Mesenchymal stem cell (in vitro differentiated cells and primary cell): ENCODE measurements at regions not wholly inside any gene's neighbourhood (a gene's known extent, or its start where the extent isn't known, plus 50 kb on each side); places are given as distances from the start of the nearest gene placed in this dataset.
A peak's percentile ranks its signal among the peaks of the same experiment; 100 is the strongest.

Source experiments
- DNase-seq: peaks from one replicate; pipeline ENCODE4 v3.0.0-alpha.2; 2013
- H2AFZ ChIP-seq: one replicate; pipeline ENCODE4 v1.6.1; 2013; ENCODE audit warnings: low read depth, mild to moderate bottlenecking, control low read depth, inconsistent platforms, low read length, moderate library complexity
- H2AK5ac ChIP-seq: 2 replicates; pipeline ENCODE4 v1.6.1; 2013; ENCODE audit warnings: low read length, moderate library complexity, mild to moderate bottlenecking, inconsistent platforms; ENCODE audit not compliant: severe bottlenecking
- H2BK120ac ChIP-seq: one replicate; pipeline ENCODE4 v1.6.1; 2013; ENCODE audit warnings: low read depth, mild to moderate bottlenecking, inconsistent platforms, low read length, moderate library complexity
- H2BK12ac ChIP-seq, 2 experiments: one replicate each; pipeline ENCODE4 v1.6.1; 2013; ENCODE audit warnings: inconsistent platforms in 2 of 2, low read length in 2 of 2, mild to moderate bottlenecking in 2 of 2, moderate library complexity in 2 of 2, control low read depth in 1 of 2
- H2BK15ac ChIP-seq: one replicate; pipeline ENCODE4 v1.6.1; 2013; ENCODE audit warnings: mild to moderate bottlenecking, low read depth, inconsistent platforms; ENCODE audit not compliant: poor library complexity, severe bottlenecking
- H2BK5ac ChIP-seq: 2 replicates; pipeline ENCODE4 v1.6.1; 2013; ENCODE audit warnings: low read depth, mild to moderate bottlenecking, low read length, control low read depth, inconsistent platforms; ENCODE audit not compliant: poor library complexity, severe bottlenecking
- H3K14ac ChIP-seq, 2 experiments: one replicate each; pipeline ENCODE4 v1.6.1; 2013; ENCODE audit warnings: inconsistent platforms in 2 of 2, low read length in 2 of 2, control low read depth in 1 of 2, mild to moderate bottlenecking in 1 of 2, moderate library complexity in 1 of 2
- H3K18ac ChIP-seq, 2 experiments: one replicate each; pipeline ENCODE4 v1.6.1; 2013; ENCODE audit warnings: inconsistent platforms in 2 of 2, low read length in 2 of 2, control low read depth in 1 of 2, low read depth in 1 of 2, mild to moderate bottlenecking in 1 of 2
- H3K23ac ChIP-seq, 2 experiments: one replicate each; pipeline ENCODE4 v1.6.1; 2013; ENCODE audit warnings: inconsistent platforms in 2 of 2, low read length in 2 of 2, mild to moderate bottlenecking in 2 of 2, moderate library complexity in 2 of 2, control low read depth in 1 of 2
- H3K27ac ChIP-seq: 2 replicates; pipeline ENCODE4 v1.5.1; 2013; ENCODE audit warnings: mild to moderate bottlenecking, moderate library complexity, low read length, control low read depth, inconsistent platforms; ENCODE audit not compliant: poor library complexity, severe bottlenecking
- H3K27me3 ChIP-seq, 2 experiments: 2 replicates each; pipeline versions ENCODE4 v1.6.1 to v1.7.0; 2013; ENCODE audit warnings: low read length in 2 of 2, mild to moderate bottlenecking in 2 of 2, moderate library complexity in 2 of 2, control low read depth in 1 of 2, inconsistent platforms in 1 of 2; ENCODE audit not compliant: control insufficient read depth in 1 of 2, insufficient read depth in 1 of 2
- H3K36me3 ChIP-seq, 2 experiments: 2 replicates each; pipeline versions ENCODE4 v1.6.1 to v1.7.0; 2013; ENCODE audit warnings: low read length in 2 of 2, control low read depth in 1 of 2, inconsistent platforms in 1 of 2, low read depth in 1 of 2, mild to moderate bottlenecking in 1 of 2; ENCODE audit not compliant: insufficient read depth in 2 of 2, control insufficient read depth in 1 of 2
- H3K4ac ChIP-seq, 2 experiments: one replicate each; pipeline ENCODE4 v1.6.1; 2013; ENCODE audit warnings: inconsistent platforms in 2 of 2, low read length in 2 of 2, mild to moderate bottlenecking in 2 of 2, moderate library complexity in 2 of 2, control low read depth in 1 of 2, low read depth in 1 of 2
- H3K4me1 ChIP-seq: 2 replicates; pipeline ENCODE4 v1.6.1; 2013; ENCODE audit warnings: low read depth, low read length, control low read depth; ENCODE audit not compliant: control insufficient read depth, insufficient read depth
- H3K4me2 ChIP-seq: 2 replicates; pipeline ENCODE4 v1.6.1; 2013; ENCODE audit warnings: low read length, mild to moderate bottlenecking, inconsistent platforms; ENCODE audit not compliant: poor library complexity, severe bottlenecking
- H3K4me3 ChIP-seq, 2 experiments: 2 replicates each; pipeline versions ENCODE4 v1.5.1 to v1.7.0; 2013; ENCODE audit warnings: low read length in 2 of 2, mild to moderate bottlenecking in 2 of 2, control low read depth in 1 of 2, low read depth in 1 of 2; ENCODE audit not compliant: insufficient read depth in 1 of 2
- H3K79me1 ChIP-seq: replicated peaks from 2 replicates; pipeline ENCODE4 v1.6.1; 2013; ENCODE audit warnings: mild to moderate bottlenecking, control low read depth, low read length, inconsistent platforms; ENCODE audit not compliant: poor library complexity, severe bottlenecking
- H3K9ac ChIP-seq: 2 replicates; pipeline ENCODE4 v1.7.0; 2013; ENCODE audit warnings: mild to moderate bottlenecking, low read length, moderate library complexity
- H3K9me3 ChIP-seq: 2 replicates; pipeline ENCODE4 v1.7.0; 2013; ENCODE audit warnings: mild to moderate bottlenecking, low read length; ENCODE audit not compliant: control insufficient read depth
- H4K8ac ChIP-seq: one replicate; pipeline ENCODE4 v1.6.1; 2013; ENCODE audit warnings: inconsistent platforms, mild to moderate bottlenecking, low read length, moderate library complexity
- H4K91ac ChIP-seq: one replicate; pipeline ENCODE4 v1.6.1; 2013; ENCODE audit warnings: mild to moderate bottlenecking, low read length, inconsistent platforms
- WGBS: methylation state at CpG from one replicate; pipeline ENCODE4 v1.1.7; 2013; ENCODE audit warnings: mixed read lengths; 5-methylcytosine and 5-hydroxymethylcytosine counted together

- Histone ChIP-seq H3K4ac (no peak overlapping the region), H3K27me3 (no peaks in the 10 kb centered on the region), H2BK5ac (no peak overlapping the region), H3K4me1 (peaks cover 4% of the 10 kb centered on the region), H3K23ac (no peak overlapping the region), H2BK12ac (no peak overlapping the region), H2AK5ac (no peak overlapping the region), H3K14ac (no peak overlapping the region), H2BK120ac (no peak overlapping the region), H3K9ac (peak overlapping the region; percentile 28), H4K91ac (no peak overlapping the region), H2AFZ (no peak overlapping the region), H3K79me1 (no peaks in the 10 kb centered on the region), H3K4me2 (no peak overlapping the region), H3K18ac (no peak overlapping the region), H4K8ac (no peak overlapping the region), H3K36me3 (no peaks in the 10 kb centered on the region), H3K4me3 (peak overlapping the region in 1 of 2 experiments; percentile 12), H3K9me3 (no peaks in the 10 kb centered on the region), H3K27ac (no peak overlapping the region), H2BK15ac (no peak overlapping the region)
- 24% methylated on average over 2 of the region's 8 CpGs for WGBS
- peak; percentile 68 for DNase-seq
Observed at GRCh38 chr13:104008541-104009435, 942.6 kb upstream of the SLC10A2 start.

GRCh38 chr13:104008075-104008474, 941.9 kb upstream of the SLC10A2 start:
- Histone ChIP-seq H4K91ac (no peak overlapping the region), H3K27me3 (no peaks in the 10 kb centered on the region), H3K4me2 (no peak overlapping the region), H3K9me3 (no peaks in the 10 kb centered on the region), H3K9ac (peak overlapping the region; percentile 28), H2AK5ac (no peak overlapping the region), H3K27ac (no peak overlapping the region), H2BK15ac (no peak overlapping the region), H2BK120ac (no peak overlapping the region), H3K23ac (no peak overlapping the region), H4K8ac (no peak overlapping the region), H3K18ac (no peak overlapping the region), H2BK5ac (no peak overlapping the region), H2AFZ (no peak overlapping the region), H2BK12ac (no peak overlapping the region), H3K14ac (no peak overlapping the region), H3K4me3 (peak overlapping the region in 1 of 2 experiments; percentile 12), H3K4me1 (peaks cover 4% of the 10 kb centered on the region), H3K4ac (no peak overlapping the region), H3K79me1 (no peaks in the 10 kb centered on the region), H3K36me3 (no peaks in the 10 kb centered on the region)
- peak; percentile 23 for DNase-seq
- 18% methylated on average over 2 of the region's 4 CpGs for WGBS

- Histone ChIP-seq H4K8ac (peak overlapping the region; percentile 45), H3K23ac (no peak overlapping the region), H3K4me3 (no peak overlapping the region), H2BK5ac (no peak overlapping the region), H3K27ac (no peak overlapping the region), H4K91ac (no peak overlapping the region), H3K9me3 (no peaks in the 10 kb centered on the region), H3K4ac (no peak overlapping the region), H3K4me1 (peaks cover 2% of the 10 kb centered on the region), H2AFZ (no peak overlapping the region), H3K79me1 (no peaks in the 10 kb centered on the region), H3K9ac (no peak overlapping the region), H2BK120ac (no peak overlapping the region), H3K27me3 (no peaks in the 10 kb centered on the region), H2AK5ac (no peak overlapping the region), H3K4me2 (no peak overlapping the region), H3K36me3 (no peaks in the 10 kb centered on the region), H2BK12ac (no peak overlapping the region), H3K14ac (no peak overlapping the region), H3K18ac (no peak overlapping the region), H2BK15ac (no peak overlapping the region)
- WGBS = 74% methylated on average over 9 of the region's 9 CpGs
- DNase-seq = peak; percentile 13
Observed at GRCh38 chr13:104006625-104007075, 940.4 kb upstream of the SLC10A2 start.

DNA sequence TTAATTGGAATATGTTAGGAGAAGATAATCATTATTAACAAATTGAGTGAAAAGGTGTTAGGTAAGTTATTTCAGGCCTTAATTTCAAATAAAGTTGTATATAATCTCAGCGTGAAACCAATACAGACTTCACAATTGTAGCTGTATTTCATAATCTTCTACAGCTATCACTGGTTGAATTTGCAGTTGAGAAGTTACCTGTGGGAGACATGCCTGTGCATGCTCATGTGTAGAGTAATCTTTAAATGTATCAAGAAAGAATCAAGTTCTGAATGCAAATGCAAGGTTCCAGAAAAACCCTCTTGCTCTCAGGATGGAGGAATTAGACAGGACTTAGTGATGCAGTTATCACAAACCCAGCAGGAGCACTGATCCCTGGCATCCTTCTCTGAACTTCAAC, 938.4 kb upstream of the SLC10A2 start:
- H3K18ac ChIP-seq = no peak overlapping the region

More for the DNA sequence above, 938.4 kb upstream of the SLC10A2 start:
- Histone ChIP-seq H3K9me3 (no peaks in the 10 kb centered on the region), H3K27me3 (no peaks in the 10 kb centered on the region), H3K9ac (no peak overlapping the region), H4K91ac (no peak overlapping the region), H3K4me3 (no peak overlapping the region), H3K4me2 (no peak overlapping the region), H2BK15ac (no peak overlapping the region), H2BK5ac (no peak overlapping the region), H3K79me1 (no peaks in the 10 kb centered on the region), H2AK5ac (no peak overlapping the region), H3K4ac (no peak overlapping the region), H3K23ac (no peak overlapping the region), H3K36me3 (no peaks in the 10 kb centered on the region), H4K8ac (no peak overlapping the region), H2AFZ (no peak overlapping the region), H3K14ac (no peak overlapping the region), H3K4me1 (no peaks in the 10 kb centered on the region), H3K27ac (no peak overlapping the region), H2BK120ac (no peak overlapping the region), H2BK12ac (no peak overlapping the region)
- DNase-seq = no peak
- WGBS = no CpG with 5 or more reads among the region's 1 CpG
